Muscle layer of colon (tissue), 2 donors: ENCODE measurements at regions not wholly inside any gene's neighbourhood (a gene's known extent, or its start where the extent isn't known, plus 50 kb on each side); places are given as distances from the start of the nearest gene placed in this dataset.
"Not testable (repeated sequence)": the region's sequence is repeated elsewhere in the genome, so short reads cannot be mapped to it uniquely, and the experiment has no call there.

Experiments used
- H3K27ac ChIP-seq: one replicate; pipeline ENCODE4 v1.7.0; 2013; ENCODE audit warnings: low read depth, mild to moderate bottlenecking, low read length, moderate library complexity
- H3K27me3 ChIP-seq, 2 donors: one replicate each; pipeline ENCODE4 v1.7.0; 2013; ENCODE audit warnings: low read length in 2 of 2, mild to moderate bottlenecking in 2 of 2; ENCODE audit not compliant: insufficient read depth in 2 of 2, control insufficient read depth in 1 of 2
- H3K36me3 ChIP-seq: one replicate; pipeline ENCODE4 v1.7.0; 2013; ENCODE audit warnings: mild to moderate bottlenecking, low read length; ENCODE audit not compliant: insufficient read depth
- H3K4me1 ChIP-seq: one replicate; pipeline ENCODE4 v1.7.0; 2013; ENCODE audit warnings: mild to moderate bottlenecking, low read length; ENCODE audit not compliant: insufficient read depth
- H3K4me3 ChIP-seq, 2 donors: one replicate each; pipeline ENCODE4 v1.7.0; 2013; ENCODE audit warnings: low read length in 2 of 2, low read depth in 1 of 2, mild to moderate bottlenecking in 1 of 2, moderate library complexity in 1 of 2
- H3K9ac ChIP-seq: one replicate; pipeline ENCODE4 v1.7.0; 2013; ENCODE audit warnings: low read length
- H3K9me3 ChIP-seq: one replicate; pipeline ENCODE4 v1.7.0; 2013; ENCODE audit warnings: mild to moderate bottlenecking, low read length
- donor health status: abdominal sarcoma.
- donor health status: Adenocarcinoma of cecum.

GRCh38 chr6:19209202-19209601 is 628.0 kb upstream of the ID4 start:
- H3K4me1 ChIP-seq = no peaks in the 10 kb centered on the region

GRCh38 chr6:19210849-19211590 is 626.1 kb upstream of the ID4 start:
- H3K9me3 ChIP-seq = no peaks in the 10 kb centered on the region
- H3K4me1 ChIP-seq = no peaks in the 10 kb centered on the region
- H3K4me3 ChIP-seq = no peak overlapping the region
- H3K36me3 ChIP-seq = no peaks in the 10 kb centered on the region
- no peak overlapping the region for H3K9ac ChIP-seq
- no peak overlapping the region for H3K27ac ChIP-seq
- H3K27me3 ChIP-seq = no peaks in the 10 kb centered on the region

More at GRCh38 chr6:19209202-19209601, 628.0 kb upstream of the ID4 start:
- Histone ChIP-seq H3K4me3 (no peak overlapping the region), H3K36me3 (no peaks in the 10 kb centered on the region), H3K9ac (no peak overlapping the region), H3K27ac (no peak overlapping the region), H3K9me3 (no peaks in the 10 kb centered on the region), H3K27me3 (no peaks in the 10 kb centered on the region)

- Histone ChIP-seq H3K9me3 (no peaks in the 10 kb centered on the region), H3K27me3 (no peaks in the 10 kb centered on the region), H3K4me1 (no peaks in the 10 kb centered on the region), H3K4me3 (no peak overlapping the region), H3K9ac (no peak overlapping the region), H3K27ac (no peak overlapping the region), H3K36me3 (no peaks in the 10 kb centered on the region)
Measured at GRCh38 chr6:19214231-19214630, 622.9 kb upstream of the ID4 start.

- Histone ChIP-seq H3K4me1 (no peaks in the 10 kb centered on the region), H3K27ac (no peak overlapping the region), H3K9me3 (no peaks in the 10 kb centered on the region), H3K27me3 (no peaks in the 10 kb centered on the region), H3K4me3 (no peak overlapping the region), H3K9ac (no peak overlapping the region), H3K36me3 (no peaks in the 10 kb centered on the region)
Measured at GRCh38 chr6:19219931-19220330, 617.2 kb upstream of the ID4 start.

- Histone ChIP-seq H3K9me3 (no peaks in the 10 kb centered on the region), H3K4me1 (peaks cover 13% of the 10 kb centered on the region), H3K27me3 (no peaks in the 10 kb centered on the region), H3K36me3 (no peaks in the 10 kb centered on the region), H3K4me3 (no peak overlapping the region), H3K9ac (no peak overlapping the region), H3K27ac (no peak overlapping the region)
Measured at GRCh38 chr6:19231878-19232561, 605.1 kb upstream of the ID4 start.

- Histone ChIP-seq H3K27me3 (no peaks in the 10 kb centered on the region), H3K9me3 (peaks cover 8% of the 10 kb centered on the region), H3K36me3 (no peaks in the 10 kb centered on the region), H3K9ac (no peak overlapping the region), H3K27ac (no peak overlapping the region), H3K4me3 (no peak overlapping the region), H3K4me1 (no peaks in the 10 kb centered on the region)
Measured at GRCh38 chr6:19245656-19246055, 591.5 kb upstream of the ID4 start.

- not testable (repeated sequence) for H3K4me1 ChIP-seq, H3K9ac ChIP-seq, H3K27me3 ChIP-seq, H3K4me3 ChIP-seq, H3K9me3 ChIP-seq, H3K27ac ChIP-seq, H3K36me3 ChIP-seq
Measured at GRCh38 chr6:19247181-19247580, 590.0 kb upstream of the ID4 start.

- H3K4me1 ChIP-seq, H3K4me3 ChIP-seq, H3K27ac ChIP-seq, H3K36me3 ChIP-seq, H3K9me3 ChIP-seq, H3K9ac ChIP-seq, H3K27me3 ChIP-seq: not testable (repeated sequence)
Measured at GRCh38 chr6:19256123-19256522, 581.0 kb upstream of the ID4 start.

- no peaks in the 10 kb centered on the region for H3K4me1 ChIP-seq
- H3K9me3 ChIP-seq = no peaks in the 10 kb centered on the region
- no peak overlapping the region for H3K4me3 ChIP-seq
- no peak overlapping the region for H3K9ac ChIP-seq
- H3K36me3 ChIP-seq = no peaks in the 10 kb centered on the region
- H3K27me3 ChIP-seq = no peaks in the 10 kb centered on the region
- H3K27ac ChIP-seq = no peak overlapping the region
Measured at GRCh38 chr6:19261642-19262041, 575.5 kb upstream of the ID4 start.

- no peaks in the 10 kb centered on the region for H3K27me3 ChIP-seq
- H3K9ac ChIP-seq = no peak overlapping the region
- no peaks in the 10 kb centered on the region for H3K9me3 ChIP-seq
- H3K27ac ChIP-seq = no peak overlapping the region
- no peak overlapping the region for H3K4me3 ChIP-seq
- H3K36me3 ChIP-seq = no peaks in the 10 kb centered on the region
- H3K4me1 ChIP-seq = no peaks in the 10 kb centered on the region
Measured at GRCh38 chr6:19268117-19268516, 569.1 kb upstream of the ID4 start.

- Histone ChIP-seq H3K4me3 (no peak overlapping the region), H3K9me3 (no peaks in the 10 kb centered on the region), H3K36me3 (no peaks in the 10 kb centered on the region), H3K4me1 (no peaks in the 10 kb centered on the region), H3K27ac (no peak overlapping the region), H3K9ac (no peak overlapping the region), H3K27me3 (no peaks in the 10 kb centered on the region)
Measured at GRCh38 chr6:19268718-19269117, 568.5 kb upstream of the ID4 start.
